DOHH2 (cell line): ENCODE measurements at regions not wholly inside any gene's neighbourhood (a gene's known extent, or its start where the extent isn't known, plus 50 kb on each side); places are given as distances from the start of the nearest gene placed in this dataset.

Source experiments
- H3F3A ChIP-seq: fragments of 200-600 bp; sonication (generic), shearing (Covaris generic); 2 replicates; pipeline ENCODE4 v1.6.0; 2016; ENCODE audit warnings: antibody characterized with exemption, mild to moderate bottlenecking; ENCODE audit not compliant: control insufficient read depth, insufficient read depth
- H3K27ac ChIP-seq: fragments of 200-600 bp; sonication (generic); 2 replicates; pipeline ENCODE4 v1.5.1; 2014; ENCODE audit warnings: low read depth, mild to moderate bottlenecking, low read length, moderate library complexity
- H3K27me3 ChIP-seq: fragments of 200-600 bp; sonication (generic); 2 replicates; pipeline ENCODE4 v1.6.1; 2014; ENCODE audit warnings: mild to moderate bottlenecking, low read length, mixed read lengths; ENCODE audit not compliant: control insufficient read depth
- H3K36me3 ChIP-seq: fragments of 200-600 bp; sonication (generic); 2 replicates; pipeline ENCODE4 v1.6.1; 2014; ENCODE audit warnings: mild to moderate bottlenecking, low read length, moderate library complexity, mixed read lengths; ENCODE audit not compliant: control insufficient read depth
- H3K4me1 ChIP-seq: fragments of 200-600 bp; sonication (generic); 2 replicates; pipeline ENCODE4 v1.6.1; 2014; ENCODE audit warnings: mild to moderate bottlenecking, low read length, mixed read lengths; ENCODE audit not compliant: control insufficient read depth
- H3K4me2 ChIP-seq: fragments of 200-600 bp; sonication (generic); 2 replicates; pipeline ENCODE4 v1.6.0; 2014; ENCODE audit warnings: mild to moderate bottlenecking, low read length, moderate library complexity
- H3K4me3 ChIP-seq: fragments of 200-600 bp; sonication (generic); 2 replicates; pipeline ENCODE4 v1.5.1; 2014; ENCODE audit warnings: mild to moderate bottlenecking, low read length, mixed read lengths
- H3K79me2 ChIP-seq: fragments of 200-600 bp; sonication (generic); 2 replicates; pipeline ENCODE4 v1.6.1; 2014; ENCODE audit warnings: mild to moderate bottlenecking, low read length, mixed read lengths; ENCODE audit not compliant: control insufficient read depth
- H3K9me2 ChIP-seq: fragments of 200-600 bp; sonication (generic); replicated peaks from 2 replicates; pipeline ENCODE4 v1.6.1; 2014; ENCODE audit warnings: mild to moderate bottlenecking, low read length, mixed read lengths; ENCODE audit not compliant: control insufficient read depth
- H3K9me3 ChIP-seq: fragments of 200-600 bp; sonication (generic); 2 replicates; pipeline ENCODE4 v1.6.1; 2014; ENCODE audit warnings: antibody characterized with exemption, low read length, mixed read lengths; ENCODE audit not compliant: control insufficient read depth, insufficient read depth
- H4K20me1 ChIP-seq: fragments of 200-600 bp; sonication (generic); 2 replicates; pipeline ENCODE4 v1.6.0; 2014; ENCODE audit warnings: low read depth, mild to moderate bottlenecking, antibody characterized with exemption, low read length, moderate library complexity; ENCODE audit not compliant: control insufficient read depth, insufficient read depth
- EZH2phosphoT487 ChIP-seq: fragments of 200-600 bp; sonication (generic); IDR thresholded peaks from 2 replicates; pipeline ENCODE4 v1.6.1; 2017; ENCODE audit warnings: borderline replicate concordance, mild to moderate bottlenecking, antibody characterized with exemption, low read length, moderate library complexity, mixed read lengths
- TF ChIP-seq, protein P1 (sequence below): fragments of 200-600 bp; sonication (generic); IDR thresholded peaks from one replicate; pipeline ENCODE4 v1.5.1; 2014; ENCODE audit warnings: antibody characterized with exemption, mild to moderate bottlenecking, low read depth, low read length; ENCODE audit not compliant: poor library complexity, severe bottlenecking

DNA sequence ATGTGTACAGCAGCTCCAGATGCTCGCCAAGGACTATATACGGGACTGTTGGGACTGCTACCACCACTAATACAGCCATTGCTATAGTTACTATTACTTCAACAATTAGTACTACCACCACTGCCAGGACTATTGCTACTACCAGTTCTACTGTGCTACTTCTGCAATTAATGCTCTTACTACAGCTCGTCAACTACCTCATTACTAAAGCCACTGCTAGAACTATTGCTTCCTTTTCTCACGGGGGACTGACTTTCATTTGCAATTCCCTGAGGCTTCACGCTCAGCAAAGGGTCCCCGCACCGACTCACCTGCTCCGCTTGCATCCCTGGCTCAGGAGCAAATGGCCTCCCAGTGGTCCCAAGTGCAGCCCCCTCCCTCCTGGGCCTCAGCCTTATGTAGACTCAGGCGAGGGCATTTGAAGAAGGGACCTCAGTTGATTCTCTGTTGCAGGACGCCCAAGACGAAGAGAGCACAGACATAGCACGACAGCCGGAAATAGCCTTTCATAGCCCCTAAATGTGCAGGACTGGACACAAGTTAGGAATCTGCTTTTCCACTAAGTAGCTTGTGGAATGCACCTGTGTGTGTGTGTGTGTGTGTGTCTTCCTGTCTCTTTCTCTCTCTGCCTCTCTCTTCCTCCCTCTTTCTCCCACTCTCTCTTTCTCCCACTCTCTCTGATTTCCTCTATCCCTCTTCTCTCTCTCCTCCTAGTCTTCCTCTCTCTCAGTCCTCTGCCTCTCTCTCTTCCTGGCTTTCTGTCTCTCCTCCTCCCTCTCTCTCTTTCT, 294.8 kb downstream of the ASMT start:
- no peaks in the 10 kb centered on the region for H3F3A ChIP-seq
- H3K4me2 ChIP-seq: no peak overlapping the region
- no peaks in the 10 kb centered on the region for H3K27me3 ChIP-seq
- no peaks in the 10 kb centered on the region for H3K79me2 ChIP-seq
- H3K9me3 ChIP-seq: peaks cover 6% of the 10 kb centered on the region; the same call in 1 of the 2 replicates
- no peak overlapping the region for H3K4me3 ChIP-seq
- H3K4me1 ChIP-seq: 0 out of 2 replicates have a peak, but pooled peaks cover 4% of the 10 kb centered on the region
- H3K27ac ChIP-seq: no peak overlapping the region
- TF ChIP-seq EZH2phosphoT487: no peak
- TF ChIP-seq, protein P1, sequence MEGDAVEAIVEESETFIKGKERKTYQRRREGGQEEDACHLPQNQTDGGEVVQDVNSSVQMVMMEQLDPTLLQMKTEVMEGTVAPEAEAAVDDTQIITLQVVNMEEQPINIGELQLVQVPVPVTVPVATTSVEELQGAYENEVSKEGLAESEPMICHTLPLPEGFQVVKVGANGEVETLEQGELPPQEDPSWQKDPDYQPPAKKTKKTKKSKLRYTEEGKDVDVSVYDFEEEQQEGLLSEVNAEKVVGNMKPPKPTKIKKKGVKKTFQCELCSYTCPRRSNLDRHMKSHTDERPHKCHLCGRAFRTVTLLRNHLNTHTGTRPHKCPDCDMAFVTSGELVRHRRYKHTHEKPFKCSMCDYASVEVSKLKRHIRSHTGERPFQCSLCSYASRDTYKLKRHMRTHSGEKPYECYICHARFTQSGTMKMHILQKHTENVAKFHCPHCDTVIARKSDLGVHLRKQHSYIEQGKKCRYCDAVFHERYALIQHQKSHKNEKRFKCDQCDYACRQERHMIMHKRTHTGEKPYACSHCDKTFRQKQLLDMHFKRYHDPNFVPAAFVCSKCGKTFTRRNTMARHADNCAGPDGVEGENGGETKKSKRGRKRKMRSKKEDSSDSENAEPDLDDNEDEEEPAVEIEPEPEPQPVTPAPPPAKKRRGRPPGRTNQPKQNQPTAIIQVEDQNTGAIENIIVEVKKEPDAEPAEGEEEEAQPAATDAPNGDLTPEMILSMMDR: no peak
- H3K36me3 ChIP-seq: no peaks in the 10 kb centered on the region
- no peaks in the 10 kb centered on the region for H4K20me1 ChIP-seq
- H3K9me2 ChIP-seq: no peaks in the 10 kb centered on the region

DNA sequence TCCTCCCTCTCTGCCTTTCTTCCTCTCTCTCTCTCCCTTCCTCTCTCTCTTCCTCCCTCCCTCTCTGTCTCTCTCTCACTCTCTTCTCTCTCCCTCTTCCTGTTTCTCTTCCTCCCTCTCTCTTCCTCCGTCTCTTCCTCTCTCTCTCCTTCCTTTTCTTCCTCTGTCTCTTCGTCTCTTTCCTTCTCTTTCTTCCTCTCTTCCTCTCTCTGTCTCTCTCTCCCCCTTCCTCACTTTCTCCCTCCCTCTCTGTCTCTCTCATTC, 295.3 kb downstream of the ASMT start:
- no peak for TF ChIP-seq EZH2phosphoT487
- TF ChIP-seq, protein P1: no peak
- Histone ChIP-seq H3K79me2 (no peaks in the 10 kb centered on the region), H3K4me2 (no peak overlapping the region)

DNA sequence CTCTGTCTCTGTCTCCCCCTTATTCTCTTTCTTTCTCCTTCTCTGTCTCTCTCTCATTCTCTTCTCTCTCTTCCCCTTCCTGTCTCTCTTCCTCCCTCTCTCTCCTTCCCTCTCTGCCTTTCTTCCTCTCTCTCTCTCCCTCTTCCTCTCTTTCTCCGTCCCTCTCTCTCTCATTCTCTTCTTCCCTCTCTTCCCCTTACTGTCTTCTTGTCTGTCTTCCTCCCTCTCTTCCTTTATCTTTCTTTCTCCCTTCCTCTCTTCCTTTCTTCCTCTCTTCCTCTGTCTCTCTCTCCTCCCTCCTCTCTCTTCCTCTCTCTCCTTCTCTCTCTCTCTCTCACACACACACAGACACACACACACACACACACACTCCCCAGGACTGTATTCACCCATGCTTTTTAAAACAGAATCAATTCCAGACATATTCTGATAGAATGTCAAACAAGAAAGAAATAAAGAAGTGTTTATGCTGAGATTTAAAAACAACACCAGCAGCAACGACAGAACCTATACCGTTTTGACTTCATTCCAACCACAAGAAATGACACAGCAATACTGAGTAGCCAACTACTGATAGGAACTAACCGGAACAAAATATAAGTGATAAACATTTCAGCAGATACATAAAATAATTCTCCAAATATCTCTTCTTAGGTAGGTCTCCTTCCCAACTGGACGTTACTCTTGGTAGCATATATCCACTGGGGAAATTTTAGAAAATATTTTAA, 296.7 kb downstream of the ASMT start:
- no peaks in the 10 kb centered on the region for H3K79me2 ChIP-seq
- H3K27me3 ChIP-seq: no peaks in the 10 kb centered on the region
- no peak overlapping the region for H3K4me2 ChIP-seq
- H3K9me3 ChIP-seq: no peaks in the 10 kb centered on the region
- no peaks in the 10 kb centered on the region for H3K9me2 ChIP-seq
- no peak overlapping the region for H3K4me3 ChIP-seq
- H3K36me3 ChIP-seq: no peaks in the 10 kb centered on the region
- H3K4me1 ChIP-seq: 0 out of 2 replicates have a peak, but pooled peaks cover 4% of the 10 kb centered on the region
- TF ChIP-seq EZH2phosphoT487: no peak
- TF ChIP-seq, protein P1: no peak
- H4K20me1 ChIP-seq: no peaks in the 10 kb centered on the region
- no peak overlapping the region for H3K27ac ChIP-seq
- no peaks in the 10 kb centered on the region for H3F3A ChIP-seq

More for the DNA sequence above, 295.3 kb downstream of the ASMT start:
- Histone ChIP-seq H3K36me3 (no peaks in the 10 kb centered on the region), H3F3A (no peaks in the 10 kb centered on the region), H3K27ac (no peak overlapping the region), H4K20me1 (no peaks in the 10 kb centered on the region), H3K9me3 (peaks cover 6% of the 10 kb centered on the region; the same call in 1 of the 2 replicates), H3K4me1 (0 out of 2 replicates have a peak, but pooled peaks cover 4% of the 10 kb centered on the region), H3K4me3 (no peak overlapping the region), H3K27me3 (no peaks in the 10 kb centered on the region), H3K9me2 (no peaks in the 10 kb centered on the region)
